Neural progenitor cell (in vitro differentiated cells): ENCODE measurements at regions not wholly inside any gene's neighbourhood (a gene's known extent, or its start where the extent isn't known, plus 50 kb on each side); places are given as distances from the start of the nearest gene placed in this dataset.

Experiments
- DNase-seq: peaks from one replicate; pipeline ENCODE4 v3.0.0-alpha.2; 2016; ENCODE audit warnings: low spot score
- H2AFZ ChIP-seq: fragments of 200-600 bp; sonication (generic); replicated peaks from 2 replicates; pipeline ENCODE4 v1.6.1; 2016; ENCODE audit warnings: antibody characterized with exemption
- H3F3A ChIP-seq: fragments of 200-600 bp; sonication (generic); 2 replicates; pipeline ENCODE4 v1.6.1; 2016; ENCODE audit warnings: antibody characterized with exemption, low read depth
- H3K27ac ChIP-seq: fragments of 200-600 bp; sonication (generic); 2 replicates; pipeline ENCODE4 v1.5.1; 2016; ENCODE audit warnings: mild to moderate bottlenecking
- H3K27me3 ChIP-seq: fragments of 200-600 bp; sonication (generic); 2 replicates; pipeline ENCODE4 v1.6.1; 2016; ENCODE audit warnings: mild to moderate bottlenecking, moderate library complexity
- H3K36me3 ChIP-seq: fragments of 200-600 bp; sonication (generic); 2 replicates; pipeline ENCODE4 v1.5.1; 2016
- H3K4me1 ChIP-seq: fragments of 200-600 bp; sonication (generic); 2 replicates; pipeline ENCODE4 v1.6.1; 2016; ENCODE audit warnings: mixed run types
- H3K4me2 ChIP-seq: fragments of 200-600 bp; sonication (generic); 2 replicates; pipeline ENCODE4 v1.6.1; 2016
- H3K4me3 ChIP-seq: fragments of 200-600 bp; sonication (generic); 2 replicates; pipeline ENCODE4 v1.5.1; 2016
- H3K79me2 ChIP-seq: fragments of 200-600 bp; sonication (generic); 2 replicates; pipeline ENCODE4 v1.6.1; 2016; ENCODE audit warnings: low read depth
- H3K9ac ChIP-seq: fragments of 200-600 bp; sonication (generic); 2 replicates; pipeline ENCODE4 v1.6.1; 2016
- H3K9me3 ChIP-seq: fragments of 200-600 bp; sonication (generic); 2 replicates; pipeline ENCODE4 v1.5.1; 2016; ENCODE audit warnings: low read depth
- H4K20me1 ChIP-seq: fragments of 200-600 bp; sonication (generic); 2 replicates; pipeline ENCODE4 v1.6.1; 2016; ENCODE audit warnings: low read depth
- H3K27ac Mint-ChIP-seq: 3 replicates; pipeline ENCODE4 v1.8.0; 2021; ENCODE audit warnings: mixed read lengths
- H3K27me3 Mint-ChIP-seq: 2 replicates; pipeline ENCODE4 v1.8.0; 2022; ENCODE audit warnings: low read depth, mild to moderate bottlenecking, inconsistent platforms, moderate library complexity, mixed read lengths; ENCODE audit not compliant: insufficient read depth
- H3K36me3 Mint-ChIP-seq: 3 replicates; pipeline ENCODE4 v1.8.0; 2021; ENCODE audit warnings: mixed read lengths
- H3K4me1 Mint-ChIP-seq: 3 replicates; pipeline ENCODE4 v1.8.0; 2021; ENCODE audit warnings: mixed read lengths
- H3K4me3 Mint-ChIP-seq: 3 replicates; pipeline ENCODE4 v1.8.0; 2021; ENCODE audit warnings: mild to moderate bottlenecking, moderate library complexity, mixed read lengths
- H3K9me3 Mint-ChIP-seq: 3 replicates; pipeline ENCODE4 v1.8.0; 2020; ENCODE audit warnings: mixed read lengths
- CTCF ChIP-seq: fragments of 200-600 bp; sonication (generic); IDR thresholded peaks from 2 replicates; pipeline ENCODE4 v1.5.1; 2017; ENCODE audit warnings: antibody characterized with exemption, mild to moderate bottlenecking
- EZH2 ChIP-seq: fragments of 200-600 bp; sonication (generic); IDR thresholded peaks from 2 replicates; pipeline ENCODE4 v1.6.1; 2017; ENCODE audit warnings: antibody characterized with exemption, mild to moderate bottlenecking, moderate library complexity
- EZH2phosphoT487 ChIP-seq: fragments of 200-600 bp; sonication (generic); IDR thresholded peaks from 2 replicates; pipeline ENCODE4 v1.6.1; 2017; ENCODE audit warnings: antibody characterized with exemption

GRCh38 chr4:159538556-159538955 lies 435.7 kb downstream of the RAPGEF2 start:
- Histone ChIP-seq H3K9ac (no peak overlapping the region), H3K36me3 (peaks cover 11% of the 10 kb centered on the region), H3K9me3 (peaks cover 17% of the 10 kb centered on the region), H3K79me2 (no peaks in the 10 kb centered on the region), H3K27me3 (no peaks in the 10 kb centered on the region), H4K20me1 (no peaks in the 10 kb centered on the region), H3K4me1 (peaks cover 42% of the 10 kb centered on the region), H3K27ac (no peak overlapping the region), H3F3A (peaks cover 21% of the 10 kb centered on the region), H3K4me3 (no peak overlapping the region), H3K4me2 (no peak overlapping the region), H2AFZ (peak overlapping the region; percentile 59)
- Mint-ChIP-seq H3K27ac (no peak overlapping the region), H3K4me1 (peaks cover 20% of the 10 kb centered on the region), H3K27me3 (peaks cover 2% of the 10 kb centered on the region), H3K9me3 (peaks cover 22% of the 10 kb centered on the region), H3K4me3 (no peak overlapping the region), H3K36me3 (no peaks in the 10 kb centered on the region)
- no peak for DNase-seq
- TF ChIP-seq EZH2 (no peak), EZH2phosphoT487 (no peak), CTCF (no peak)

- no peak for DNase-seq
- H4K20me1 ChIP-seq = no peaks in the 10 kb centered on the region
- H3K4me1 ChIP-seq = peaks cover 42% of the 10 kb centered on the region
- H3K27ac Mint-ChIP-seq = peak overlapping the region; percentile 79
- H3K4me3 Mint-ChIP-seq = no peak overlapping the region
- H3K9ac ChIP-seq = no peak overlapping the region
- H3K79me2 ChIP-seq = no peaks in the 10 kb centered on the region
- no peak overlapping the region for H3K4me3 ChIP-seq
- TF ChIP-seq EZH2phosphoT487 (no peak), CTCF (no peak), EZH2 (no peak)
- H3K9me3 Mint-ChIP-seq = peaks cover 16% of the 10 kb centered on the region
- H3K27me3 ChIP-seq = no peaks in the 10 kb centered on the region
- H3K27ac ChIP-seq = peak overlapping the region; percentile 53
- H3K9me3 ChIP-seq = peaks cover 12% of the 10 kb centered on the region
- peaks cover 2% of the 10 kb centered on the region for H3K27me3 Mint-ChIP-seq
- peaks cover 10% of the 10 kb centered on the region for H3K36me3 ChIP-seq
- peaks cover 21% of the 10 kb centered on the region for H3F3A ChIP-seq
- H3K36me3 Mint-ChIP-seq = no peaks in the 10 kb centered on the region
- peak overlapping the region; percentile 14 for H3K4me2 ChIP-seq
- H3K4me1 Mint-ChIP-seq = peaks cover 20% of the 10 kb centered on the region
- peak overlapping the region; percentile 81 for H2AFZ ChIP-seq
Observed at GRCh38 chr4:159540038-159540437, 437.2 kb downstream of the RAPGEF2 start.

GRCh38 chr4:159540501-159540900 lies 437.6 kb downstream of the RAPGEF2 start:
- Mint-ChIP-seq H3K27ac (no peak overlapping the region), H3K36me3 (no peaks in the 10 kb centered on the region), H3K9me3 (peaks cover 13% of the 10 kb centered on the region), H3K27me3 (peaks cover 2% of the 10 kb centered on the region), H3K4me1 (peaks cover 20% of the 10 kb centered on the region), H3K4me3 (no peak overlapping the region)
- Histone ChIP-seq H2AFZ (no peak overlapping the region), H3K9ac (no peak overlapping the region), H3K9me3 (peaks cover 7% of the 10 kb centered on the region), H3K4me2 (peak overlapping the region; percentile 8), H3K4me1 (peaks cover 42% of the 10 kb centered on the region), H3K4me3 (no peak overlapping the region), H3K36me3 (peaks cover 5% of the 10 kb centered on the region), H4K20me1 (no peaks in the 10 kb centered on the region), H3K27me3 (no peaks in the 10 kb centered on the region), H3F3A (peaks cover 21% of the 10 kb centered on the region), H3K27ac (no peak overlapping the region), H3K79me2 (no peaks in the 10 kb centered on the region)
- no peak for TF ChIP-seq CTCF
- no peak for TF ChIP-seq EZH2phosphoT487
- no peak for TF ChIP-seq EZH2
- DNase-seq = peak; percentile 30
